ENCODE measurements at regions not wholly inside any gene's neighbourhood (a gene's known extent, or its start where the extent isn't known, plus 50 kb on each side); places are given as distances from the start of the nearest gene placed in this dataset.

DNA sequence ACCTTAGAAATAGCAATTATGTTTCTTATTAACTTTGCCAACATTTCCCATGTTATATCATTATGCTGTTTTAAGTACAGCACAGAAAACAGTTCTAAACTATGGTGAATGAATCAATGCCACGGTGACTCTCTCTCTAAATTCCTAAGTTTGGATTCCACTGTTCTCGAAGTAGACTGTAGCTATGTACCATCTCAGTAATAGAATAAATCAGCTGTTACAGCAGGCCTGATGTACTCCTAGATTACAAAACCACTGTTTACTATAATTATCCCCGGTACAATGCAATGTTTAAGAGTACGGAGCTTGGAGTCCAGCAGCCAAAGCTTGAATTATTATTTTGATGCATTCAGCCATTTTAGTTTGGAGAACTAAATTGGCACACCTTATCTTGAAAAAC lies 476.3 kb upstream of the SLITRK1 start:
- no peaks in the 10 kb centered on the region for H3K9me2 ChIP-seq (ENCODE audit: insufficient read depth)
- H3K4me3 ChIP-seq = no peak overlapping the region
- Mint-ChIP-seq H3K4me3 (no peak overlapping the region), H3K27me3 (ENCODE audit: insufficient read depth, low read depth, poor library complexity) (no peaks in the 10 kb centered on the region), H3K36me3 (ENCODE audit: low read depth) (no peaks in the 10 kb centered on the region), H3K9me3 (no peaks in the 10 kb centered on the region), H3K27ac (no peak overlapping the region), H3K4me1 (peaks cover 4% of the 10 kb centered on the region; the same call in 2 of the 3 replicates)
- no peaks in the 10 kb centered on the region for H3K79me2 ChIP-seq (replicated peaks; ENCODE audit: insufficient read depth)
- H3K27me3 ChIP-seq (ENCODE audit: insufficient read depth) = no peaks in the 10 kb centered on the region
- no peaks in the 10 kb centered on the region for H3K4me1 ChIP-seq (ENCODE audit: insufficient read depth)
- no peak overlapping the region for H3K4me2 ChIP-seq
- H2AFZ ChIP-seq = no peak overlapping the region
- TF ChIP-seq NANOG (IDR thresholded peaks at IDR 0.05; ENCODE audit: borderline replicate concordance) (no peak), ZNF114 (CRISPR knock-in tag; IDR thresholded peaks at IDR 0.05) (no peak), JUNB (IDR thresholded peaks at IDR 0.05; ENCODE audit: unreplicated experiment) (no peak), POLR2AphosphoS5 (IDR thresholded peaks at IDR 0.05; ENCODE audit: low read depth) (no peak)
- TF ChIP-seq, protein P1, sequence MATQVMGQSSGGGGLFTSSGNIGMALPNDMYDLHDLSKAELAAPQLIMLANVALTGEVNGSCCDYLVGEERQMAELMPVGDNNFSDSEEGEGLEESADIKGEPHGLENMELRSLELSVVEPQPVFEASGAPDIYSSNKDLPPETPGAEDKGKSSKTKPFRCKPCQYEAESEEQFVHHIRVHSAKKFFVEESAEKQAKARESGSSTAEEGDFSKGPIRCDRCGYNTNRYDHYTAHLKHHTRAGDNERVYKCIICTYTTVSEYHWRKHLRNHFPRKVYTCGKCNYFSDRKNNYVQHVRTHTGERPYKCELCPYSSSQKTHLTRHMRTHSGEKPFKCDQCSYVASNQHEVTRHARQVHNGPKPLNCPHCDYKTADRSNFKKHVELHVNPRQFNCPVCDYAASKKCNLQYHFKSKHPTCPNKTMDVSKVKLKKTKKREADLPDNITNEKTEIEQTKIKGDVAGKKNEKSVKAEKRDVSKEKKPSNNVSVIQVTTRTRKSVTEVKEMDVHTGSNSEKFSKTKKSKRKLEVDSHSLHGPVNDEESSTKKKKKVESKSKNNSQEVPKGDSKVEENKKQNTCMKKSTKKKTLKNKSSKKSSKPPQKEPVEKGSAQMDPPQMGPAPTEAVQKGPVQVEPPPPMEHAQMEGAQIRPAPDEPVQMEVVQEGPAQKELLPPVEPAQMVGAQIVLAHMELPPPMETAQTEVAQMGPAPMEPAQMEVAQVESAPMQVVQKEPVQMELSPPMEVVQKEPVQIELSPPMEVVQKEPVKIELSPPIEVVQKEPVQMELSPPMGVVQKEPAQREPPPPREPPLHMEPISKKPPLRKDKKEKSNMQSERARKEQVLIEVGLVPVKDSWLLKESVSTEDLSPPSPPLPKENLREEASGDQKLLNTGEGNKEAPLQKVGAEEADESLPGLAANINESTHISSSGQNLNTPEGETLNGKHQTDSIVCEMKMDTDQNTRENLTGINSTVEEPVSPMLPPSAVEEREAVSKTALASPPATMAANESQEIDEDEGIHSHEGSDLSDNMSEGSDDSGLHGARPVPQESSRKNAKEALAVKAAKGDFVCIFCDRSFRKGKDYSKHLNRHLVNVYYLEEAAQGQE (IDR thresholded peaks at IDR 0.05; ENCODE audit: unreplicated experiment) = no peak
- no peaks in the 10 kb centered on the region for H3K36me3 ChIP-seq (ENCODE audit: insufficient read depth)
- DNase-seq (ENCODE audit: low spot score) = no peak
- no peak for ATAC-seq
- no peak overlapping the region for H3K27ac ChIP-seq (ENCODE audit: low read depth)
- H4K20me1 ChIP-seq (replicated peaks; ENCODE audit: insufficient read depth) = no peaks in the 10 kb centered on the region
- H3F3A ChIP-seq (replicated peaks; ENCODE audit: low read depth) = no peaks in the 10 kb centered on the region

DNA sequence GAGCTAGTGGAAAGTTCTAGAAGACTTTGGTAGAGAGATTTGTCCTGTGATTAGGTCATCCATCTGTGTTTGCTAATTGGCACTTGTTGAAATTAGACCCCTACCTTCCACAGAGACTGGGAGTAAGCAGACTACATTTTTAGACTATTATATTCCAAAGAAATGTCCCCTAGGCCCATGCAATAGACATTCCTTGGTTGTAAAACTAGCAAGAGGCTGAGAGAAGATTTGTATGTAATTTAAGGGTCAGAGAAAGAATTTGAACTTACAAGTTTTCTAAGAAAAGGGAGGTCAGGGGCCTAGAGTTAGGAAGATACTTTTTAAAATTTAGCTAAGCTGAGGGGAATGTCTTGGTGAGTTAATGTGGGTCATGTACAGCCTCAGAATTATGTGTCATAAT lies 470.7 kb upstream of the SLITRK1 start:
- Mint-ChIP-seq H3K4me1 (peaks cover 4% of the 10 kb centered on the region; the same call in 2 of the 3 replicates), H3K9me3 (no peaks in the 10 kb centered on the region), H3K4me3 (no peak overlapping the region), H3K36me3 (ENCODE audit: low read depth) (no peaks in the 10 kb centered on the region), H3K27me3 (ENCODE audit: insufficient read depth, low read depth, poor library complexity) (peaks cover under 1% of the 10 kb centered on the region), H3K27ac (no peak overlapping the region)
- no peak overlapping the region for H3K4me3 ChIP-seq
- no peaks in the 10 kb centered on the region for H3K27me3 ChIP-seq (ENCODE audit: insufficient read depth)
- H3K36me3 ChIP-seq (ENCODE audit: insufficient read depth) = no peaks in the 10 kb centered on the region
- H3K79me2 ChIP-seq (replicated peaks; ENCODE audit: insufficient read depth) = no peaks in the 10 kb centered on the region
- no peak for ATAC-seq
- H3F3A ChIP-seq (replicated peaks; ENCODE audit: low read depth) = no peaks in the 10 kb centered on the region
- H3K4me2 ChIP-seq = no peak overlapping the region
- no peak for DNase-seq (ENCODE audit: low spot score)
- H3K9me2 ChIP-seq (ENCODE audit: insufficient read depth) = peaks cover 12% of the 10 kb centered on the region
- H4K20me1 ChIP-seq (replicated peaks; ENCODE audit: insufficient read depth) = no peaks in the 10 kb centered on the region
- H3K27ac ChIP-seq (ENCODE audit: low read depth) = no peak overlapping the region
- H2AFZ ChIP-seq = no peak overlapping the region
- no peaks in the 10 kb centered on the region for H3K4me1 ChIP-seq (ENCODE audit: insufficient read depth)
- TF ChIP-seq, protein P2, sequence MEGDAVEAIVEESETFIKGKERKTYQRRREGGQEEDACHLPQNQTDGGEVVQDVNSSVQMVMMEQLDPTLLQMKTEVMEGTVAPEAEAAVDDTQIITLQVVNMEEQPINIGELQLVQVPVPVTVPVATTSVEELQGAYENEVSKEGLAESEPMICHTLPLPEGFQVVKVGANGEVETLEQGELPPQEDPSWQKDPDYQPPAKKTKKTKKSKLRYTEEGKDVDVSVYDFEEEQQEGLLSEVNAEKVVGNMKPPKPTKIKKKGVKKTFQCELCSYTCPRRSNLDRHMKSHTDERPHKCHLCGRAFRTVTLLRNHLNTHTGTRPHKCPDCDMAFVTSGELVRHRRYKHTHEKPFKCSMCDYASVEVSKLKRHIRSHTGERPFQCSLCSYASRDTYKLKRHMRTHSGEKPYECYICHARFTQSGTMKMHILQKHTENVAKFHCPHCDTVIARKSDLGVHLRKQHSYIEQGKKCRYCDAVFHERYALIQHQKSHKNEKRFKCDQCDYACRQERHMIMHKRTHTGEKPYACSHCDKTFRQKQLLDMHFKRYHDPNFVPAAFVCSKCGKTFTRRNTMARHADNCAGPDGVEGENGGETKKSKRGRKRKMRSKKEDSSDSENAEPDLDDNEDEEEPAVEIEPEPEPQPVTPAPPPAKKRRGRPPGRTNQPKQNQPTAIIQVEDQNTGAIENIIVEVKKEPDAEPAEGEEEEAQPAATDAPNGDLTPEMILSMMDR (conservative IDR thresholded peaks at IDR 0.05; ENCODE audit: low read depth in 2 of 2) = no peak
- no peak for TF ChIP-seq EZH2 (IDR thresholded peaks at IDR 0.05; ENCODE audit: low read depth, unreplicated experiment)
- TF ChIP-seq, protein P3, sequence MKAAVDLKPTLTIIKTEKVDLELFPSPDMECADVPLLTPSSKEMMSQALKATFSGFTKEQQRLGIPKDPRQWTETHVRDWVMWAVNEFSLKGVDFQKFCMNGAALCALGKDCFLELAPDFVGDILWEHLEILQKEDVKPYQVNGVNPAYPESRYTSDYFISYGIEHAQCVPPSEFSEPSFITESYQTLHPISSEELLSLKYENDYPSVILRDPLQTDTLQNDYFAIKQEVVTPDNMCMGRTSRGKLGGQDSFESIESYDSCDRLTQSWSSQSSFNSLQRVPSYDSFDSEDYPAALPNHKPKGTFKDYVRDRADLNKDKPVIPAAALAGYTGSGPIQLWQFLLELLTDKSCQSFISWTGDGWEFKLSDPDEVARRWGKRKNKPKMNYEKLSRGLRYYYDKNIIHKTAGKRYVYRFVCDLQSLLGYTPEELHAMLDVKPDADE (IDR thresholded peaks at IDR 0.05) = no peak
- TF ChIP-seq ZNF114 (CRISPR knock-in tag; IDR thresholded peaks at IDR 0.05) = no peak
- TF ChIP-seq, protein P1 (IDR thresholded peaks at IDR 0.05; ENCODE audit: unreplicated experiment) = no peak
- TF ChIP-seq NANOG (IDR thresholded peaks at IDR 0.05; ENCODE audit: borderline replicate concordance) = no peak
- no peak for TF ChIP-seq JUNB (IDR thresholded peaks at IDR 0.05; ENCODE audit: unreplicated experiment)
- TF ChIP-seq CREB1 (CRISPR knock-in tag; IDR thresholded peaks at IDR 0.05; ENCODE audit: low read depth) = no peak
- no peak for TF ChIP-seq EZH2phosphoT487 (IDR thresholded peaks at IDR 0.05; ENCODE audit: unreplicated experiment)
